ENCODE measurements at regions not wholly inside any gene's neighbourhood (a gene's known extent, or its start where the extent isn't known, plus 50 kb on each side); places are given as distances from the start of the nearest gene placed in this dataset.

DNA sequence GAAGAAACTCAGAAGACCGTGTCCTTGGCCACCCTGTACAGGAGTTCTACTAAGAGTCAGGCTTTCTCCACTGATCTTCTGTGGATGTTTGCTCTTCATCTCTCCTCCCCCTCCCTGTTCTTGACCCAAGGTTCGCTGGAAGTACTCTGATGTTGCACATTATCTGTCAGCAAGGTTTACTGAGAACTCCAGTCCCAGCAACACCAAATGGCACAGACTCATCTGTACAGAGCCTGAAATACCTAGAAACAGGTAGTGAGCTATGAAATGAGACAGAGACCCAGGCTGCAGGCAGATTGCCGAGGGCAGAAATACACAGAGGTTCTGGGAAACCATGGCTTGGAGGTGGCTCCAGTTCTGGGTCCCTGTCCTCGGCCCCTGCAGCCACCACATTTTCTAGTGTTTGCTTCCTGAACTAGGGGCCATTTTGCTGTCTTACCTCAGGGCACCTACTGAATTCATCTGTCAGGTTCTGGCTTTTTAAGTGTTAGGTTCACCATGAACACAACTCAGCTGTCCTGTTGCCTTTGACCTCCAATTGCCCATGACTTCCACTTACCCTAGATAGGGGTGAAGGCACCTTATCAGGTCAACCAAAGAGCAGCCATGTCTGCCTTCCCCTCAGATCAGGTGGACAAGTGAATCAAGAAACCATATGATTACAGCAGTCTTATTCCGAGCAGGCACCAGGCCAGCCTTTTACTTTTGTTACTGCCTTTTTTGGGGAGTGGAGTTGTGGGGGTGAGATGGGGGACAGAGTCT lies 92.2 kb downstream of the CDC7 start:
- TF ChIP-seq EZH2phosphoT487 (IDR thresholded peaks at IDR 0.05; ENCODE audit: borderline replicate concordance, low read depth, low read length) (no peak), CTCF (conservative IDR thresholded peaks at IDR 0.05; ENCODE audit: low read length) (no peak)
- no peaks in the 10 kb centered on the region for H4K20me1 ChIP-seq (ENCODE audit: insufficient read depth, low read length)
- no peak overlapping the region for H2AFZ ChIP-seq (ENCODE audit: low read length)
- no peaks in the 10 kb centered on the region for H3K36me3 ChIP-seq (ENCODE audit: insufficient read depth, low read length)
- H3K4me3 ChIP-seq (ENCODE audit: low read depth, low read length, poor library complexity, severe bottlenecking), result no peak overlapping the region
- no peaks in the 10 kb centered on the region for H3K4me1 ChIP-seq (ENCODE audit: insufficient read depth, low read length, poor library complexity, severe bottlenecking)
- H3K9me2 ChIP-seq (ENCODE audit: insufficient read depth, low read length), result no peaks in the 10 kb centered on the region
- DNase-seq (ENCODE audit: low spot score), result no peak
- CTCF ChIA-PET (ENCODE audit: unreplicated experiment), result no interaction called here
- no peak overlapping the region for H3K27ac ChIP-seq (ENCODE audit: low read depth, low read length, poor library complexity, severe bottlenecking)
- no peaks in the 10 kb centered on the region for H3K79me2 ChIP-seq (ENCODE audit: insufficient read depth, low read depth, low read length)
- H3K9me3 ChIP-seq (ENCODE audit: low read length), result no peaks in the 10 kb centered on the region
- no peak overlapping the region for H3K4me2 ChIP-seq (ENCODE audit: low read length)
- intact Hi-C loops (cut with micrococcal nuclease; ENCODE audit: unreplicated experiment), result no loop called here
- no TSS peak for BruUV-seq (replicated peaks)
- POLR2A ChIA-PET, result no interaction called here

GRCh38 chr1:91594383-91595055 lies 93.9 kb downstream of the CDC7 start:
- Histone ChIP-seq H3K4me3 (ENCODE audit: low read depth, low read length, poor library complexity, severe bottlenecking) (no peak overlapping the region), H3K27ac (ENCODE audit: low read depth, low read length, poor library complexity, severe bottlenecking) (no peak overlapping the region), H3K36me3 (ENCODE audit: insufficient read depth, low read length) (no peaks in the 10 kb centered on the region), H3K4me1 (ENCODE audit: insufficient read depth, low read length, poor library complexity, severe bottlenecking) (no peaks in the 10 kb centered on the region), H3K79me2 (ENCODE audit: insufficient read depth, low read depth, low read length) (no peaks in the 10 kb centered on the region), H3K4me2 (ENCODE audit: low read length) (no peak overlapping the region), H4K20me1 (ENCODE audit: insufficient read depth, low read length) (no peaks in the 10 kb centered on the region), H2AFZ (ENCODE audit: low read length) (no peak overlapping the region), H3K9me2 (ENCODE audit: insufficient read depth, low read length) (no peaks in the 10 kb centered on the region), H3K9me3 (ENCODE audit: low read length) (no peaks in the 10 kb centered on the region)
- no peak for DNase-seq (ENCODE audit: low spot score)
- TF ChIP-seq CTCF (conservative IDR thresholded peaks at IDR 0.05; ENCODE audit: low read length), result no peak
- intact Hi-C loops (cut with micrococcal nuclease; ENCODE audit: unreplicated experiment), result no loop called here
- POLR2A ChIA-PET, result no interaction called here
- CTCF ChIA-PET (ENCODE audit: unreplicated experiment), result no interaction called here
- no TSS peak for BruUV-seq (replicated peaks)

- Histone ChIP-seq H3K36me3 (ENCODE audit: insufficient read depth, low read length) (no peaks in the 10 kb centered on the region), H2AFZ (ENCODE audit: low read length) (no peak overlapping the region), H3K9me2 (ENCODE audit: insufficient read depth, low read length) (no peaks in the 10 kb centered on the region), H3K27ac (ENCODE audit: low read depth, low read length, poor library complexity, severe bottlenecking) (no peak overlapping the region), H3K4me1 (ENCODE audit: insufficient read depth, low read length, poor library complexity, severe bottlenecking) (no peaks in the 10 kb centered on the region), H3K4me2 (ENCODE audit: low read length) (no peak overlapping the region), H3K79me2 (ENCODE audit: insufficient read depth, low read depth, low read length) (no peaks in the 10 kb centered on the region), H3K4me3 (ENCODE audit: low read depth, low read length, poor library complexity, severe bottlenecking) (no peak overlapping the region), H4K20me1 (ENCODE audit: insufficient read depth, low read length) (no peaks in the 10 kb centered on the region), H3K9me3 (ENCODE audit: low read length) (no peaks in the 10 kb centered on the region)
- TF ChIP-seq EZH2phosphoT487 (IDR thresholded peaks at IDR 0.05; ENCODE audit: borderline replicate concordance, low read depth, low read length) (no peak), CTCF (conservative IDR thresholded peaks at IDR 0.05; ENCODE audit: low read length) (no peak)
- no TSS peak for BruUV-seq (replicated peaks)
- intact Hi-C loops (cut with micrococcal nuclease; ENCODE audit: unreplicated experiment), result no loop called here
- ChIA-PET POLR2A (no interaction called here), CTCF (ENCODE audit: unreplicated experiment) (no interaction called here)
- DNase-seq (ENCODE audit: low spot score), result no peak
Measured at GRCh38 chr1:91596474-91596873, 95.8 kb downstream of the CDC7 start.

Measured in OCI-LY7 (cell line).